GM21423 (cell line): ENCODE measurements at regions not wholly inside any gene's neighbourhood (a gene's known extent, or its start where the extent isn't known, plus 50 kb on each side); places are given as distances from the start of the nearest gene placed in this dataset.
"Not testable (repeated sequence)": the region's sequence is repeated elsewhere in the genome, so short reads cannot be mapped to it uniquely, and the experiment has no call there.

Experiments used
- ATAC-seq: cut with Tn5 transposase; IDR thresholded peaks from one replicate; pipeline ENCODE4 v1.9.1; 2021; ENCODE audit warnings: mild to moderate bottlenecking, moderate library complexity; ENCODE audit not compliant: unreplicated experiment

DNA sequence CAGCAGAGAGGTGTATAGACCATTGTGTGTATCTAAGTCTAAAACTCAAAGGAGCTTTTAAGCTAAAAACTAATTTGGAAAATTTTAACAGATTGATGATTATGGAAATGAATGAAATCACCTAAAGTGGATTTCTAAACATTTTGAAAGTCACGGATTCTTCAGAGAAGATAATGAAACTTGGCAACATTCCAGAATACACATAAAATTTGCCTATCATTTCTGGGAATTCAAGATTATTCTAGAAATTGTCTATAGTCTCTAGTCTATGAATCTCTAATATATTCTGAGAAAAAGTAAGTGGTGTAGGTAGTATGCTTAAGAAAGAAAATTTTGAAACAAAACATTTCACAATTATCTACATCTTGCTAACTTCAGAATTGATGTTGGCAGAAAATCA, 1117.9 kb upstream of the CNTN5 start:
- no peak for ATAC-seq

DNA sequence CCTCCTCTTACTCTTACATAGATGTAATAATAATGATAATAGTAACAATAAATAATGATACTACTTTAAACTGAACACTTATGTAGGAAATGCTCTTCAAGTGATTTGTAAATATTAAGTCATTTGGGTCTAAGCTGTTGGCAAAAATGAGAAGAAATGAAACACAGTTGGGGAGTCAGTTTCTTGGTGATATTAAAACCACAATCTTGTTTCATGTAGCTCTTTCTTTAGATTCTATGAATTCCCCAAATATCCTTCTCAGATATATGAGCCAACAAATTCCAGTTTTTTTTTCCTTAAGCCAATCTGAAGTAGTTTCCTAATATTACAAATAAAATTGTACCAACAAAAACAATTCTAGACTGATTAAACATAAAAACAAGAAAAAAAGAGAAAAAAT, 1115.6 kb upstream of the CNTN5 start:
- ATAC-seq: no peak

DNA sequence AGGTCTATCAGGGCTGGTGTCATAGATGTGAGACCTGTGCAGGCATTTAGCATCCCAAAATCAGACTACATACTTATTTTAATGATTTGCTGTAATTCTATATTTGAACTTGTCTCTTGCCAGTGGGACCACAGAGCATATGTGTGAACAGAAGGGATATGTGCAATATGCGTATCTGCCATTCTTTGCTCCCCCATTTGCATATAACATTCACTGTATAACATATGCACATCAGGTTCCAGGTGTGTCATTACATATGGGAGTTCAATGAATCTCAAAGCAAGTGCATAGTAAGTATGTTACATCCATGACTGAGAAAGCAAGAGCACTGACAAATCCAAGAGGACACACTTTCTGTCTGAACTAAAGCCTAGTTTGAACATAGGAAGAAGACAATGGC, 1115.1 kb upstream of the CNTN5 start:
- no peak for ATAC-seq

DNA sequence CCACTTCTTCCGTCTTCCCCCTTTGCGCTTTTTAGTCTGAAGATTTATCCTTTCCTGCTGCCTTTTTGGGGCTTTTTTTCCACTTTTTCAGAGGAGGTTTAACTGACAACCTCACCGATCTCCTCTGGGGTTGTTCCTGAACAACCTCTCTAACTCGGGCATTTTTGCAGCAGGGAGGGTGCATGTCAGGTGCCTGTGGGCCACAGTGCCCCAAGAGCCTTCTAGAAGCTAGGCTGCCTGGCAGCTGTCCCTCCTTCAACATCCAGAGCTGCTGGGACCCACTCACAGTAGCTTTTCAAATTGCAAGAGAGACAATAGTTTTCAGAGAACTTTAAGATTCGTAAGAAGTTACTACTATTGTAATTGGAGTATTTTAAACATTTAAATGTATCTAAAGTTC, 1112.4 kb upstream of the CNTN5 start:
- ATAC-seq: no peak

DNA sequence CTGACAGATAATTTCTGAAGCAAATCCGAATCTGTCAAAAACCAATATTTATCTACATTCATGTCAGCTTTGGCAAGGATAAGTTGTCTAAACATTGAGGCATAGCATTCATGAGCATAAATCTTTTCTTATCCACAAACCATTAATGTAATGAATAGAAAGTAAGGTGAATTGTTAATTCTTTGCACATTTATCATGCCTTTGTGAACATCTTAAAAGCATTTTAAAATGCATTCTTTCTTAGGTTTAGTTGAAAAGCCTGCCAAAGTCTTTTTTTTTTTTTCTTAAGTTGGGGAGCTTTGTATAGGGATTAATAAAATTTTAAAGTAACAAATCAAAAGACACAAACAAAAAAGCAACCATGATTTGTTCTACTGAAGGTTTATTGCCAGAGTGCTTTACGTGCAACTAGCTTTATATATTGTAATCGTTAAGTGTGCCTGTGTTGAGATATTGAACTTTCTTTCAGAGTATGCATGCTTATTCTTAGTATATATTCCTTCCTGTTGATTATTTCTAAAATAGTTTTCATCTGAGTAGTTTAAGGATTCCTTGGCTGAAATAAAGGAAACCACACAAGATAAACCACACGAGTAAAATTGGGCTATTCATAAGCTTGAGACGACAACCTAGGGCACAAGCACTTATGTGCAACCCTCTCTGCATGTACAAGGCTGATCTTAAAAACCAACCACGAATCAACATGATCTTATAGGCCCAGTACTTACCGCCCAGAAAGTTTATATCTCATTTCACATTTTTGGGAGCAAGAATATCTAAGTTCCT, 1110.9 kb upstream of the CNTN5 start:
- no peak for ATAC-seq

DNA sequence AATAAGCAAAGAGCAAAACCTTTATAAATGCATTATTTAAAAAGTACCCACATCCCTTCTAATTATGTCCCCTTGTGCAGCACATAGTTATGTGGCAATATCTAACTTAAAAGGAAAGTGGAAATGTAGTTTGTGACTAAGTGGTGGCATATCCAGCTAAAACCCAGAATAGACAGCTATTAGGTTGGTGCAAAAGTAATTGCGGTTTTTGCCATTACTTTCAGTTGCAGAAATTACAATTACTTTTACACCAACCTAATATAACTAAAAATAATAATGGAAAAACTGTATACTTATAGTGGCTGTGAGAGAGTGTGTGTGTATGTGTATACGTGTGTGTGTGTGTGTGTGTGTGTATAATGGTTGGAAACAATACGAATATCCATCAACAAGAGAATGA, 1108.1 kb upstream of the CNTN5 start:
- ATAC-seq: no peak

DNA sequence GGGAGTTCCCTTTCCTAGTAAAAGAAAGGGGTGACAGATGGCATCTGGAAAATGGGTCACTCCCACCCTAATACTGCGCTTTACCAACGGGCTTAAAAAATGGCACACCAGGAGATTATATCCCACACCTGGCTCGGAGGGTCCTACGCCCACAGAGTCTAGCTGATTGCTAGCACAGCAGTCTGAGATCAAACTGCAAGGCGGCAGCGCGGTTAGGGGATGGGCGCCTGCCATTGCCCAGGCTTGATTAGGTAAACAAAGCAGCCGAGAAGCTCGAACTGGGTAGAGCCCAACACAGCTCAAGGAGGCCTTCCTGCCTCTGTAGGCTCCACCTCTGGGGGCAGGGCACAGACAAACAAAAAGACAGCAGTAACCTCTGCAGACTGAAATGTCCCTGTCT, 1097.8 kb upstream of the CNTN5 start:
- not testable (repeated sequence) for ATAC-seq

DNA sequence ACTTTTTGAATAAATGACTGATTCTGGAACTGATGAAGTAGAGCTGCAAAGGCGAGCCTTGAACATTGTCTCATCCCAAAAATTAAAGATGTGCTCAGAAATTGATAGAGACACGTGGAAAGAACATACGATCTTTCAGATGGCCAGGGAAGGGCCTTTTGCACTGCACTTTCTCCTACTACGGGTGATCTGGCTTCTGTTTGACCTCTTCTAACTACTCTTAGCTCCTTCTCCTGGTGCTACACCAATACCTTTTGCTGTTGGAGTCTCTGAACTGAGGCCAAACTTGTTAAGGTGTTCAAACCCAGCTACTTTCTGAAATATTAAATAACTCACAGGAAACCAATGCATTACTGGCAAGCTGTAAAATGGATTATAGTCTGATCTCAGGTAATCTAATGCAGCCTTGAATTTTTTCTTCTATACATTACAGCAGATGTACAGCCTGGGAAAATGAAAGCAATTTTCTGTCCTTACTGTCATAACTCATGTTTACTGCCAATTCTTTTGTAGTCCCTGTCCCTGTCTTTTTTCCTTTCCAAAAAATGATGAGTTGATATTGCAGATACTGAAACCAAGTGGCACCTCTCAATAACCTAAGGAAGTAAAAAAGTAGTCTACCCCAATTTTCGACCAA, 1086.1 kb upstream of the CNTN5 start:
- ATAC-seq: no peak

DNA sequence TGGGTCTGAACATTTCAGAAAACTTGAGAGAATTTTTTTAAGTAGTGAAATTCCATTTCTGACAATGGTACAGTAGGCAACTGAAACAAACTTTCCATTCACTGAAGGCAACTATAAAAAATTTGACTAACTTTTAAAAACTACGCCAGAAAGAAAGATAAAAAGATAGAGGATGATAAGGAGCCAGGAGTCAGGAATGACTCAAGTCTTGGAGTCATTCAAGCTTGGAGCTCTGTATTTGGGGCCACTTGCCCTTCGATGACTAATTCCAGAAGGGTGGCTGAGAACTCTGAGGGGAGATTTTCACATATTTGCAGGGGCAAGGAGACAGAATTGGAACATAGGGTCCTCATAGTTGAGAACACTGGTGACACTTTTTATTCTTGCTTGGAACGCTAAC, 1083.2 kb upstream of the CNTN5 start:
- no peak for ATAC-seq

DNA sequence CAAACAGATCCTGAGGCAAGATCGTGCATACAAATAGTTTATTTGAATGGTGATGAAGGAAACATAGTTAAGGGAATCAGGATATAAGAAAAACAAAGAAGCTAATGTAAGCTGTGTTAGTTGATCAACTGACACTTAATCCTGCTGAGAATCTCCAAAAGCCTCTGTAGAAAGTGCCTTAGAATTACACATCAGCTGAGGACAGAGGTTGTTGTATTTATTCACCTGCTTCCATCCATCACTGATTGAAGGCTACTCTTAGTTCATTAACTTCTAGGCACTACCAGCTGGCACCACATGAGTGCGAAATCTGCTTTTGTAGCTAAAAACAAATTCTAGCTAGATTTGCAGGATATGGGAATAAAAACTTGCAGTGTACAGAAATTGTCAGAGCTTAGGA, 1082.0 kb upstream of the CNTN5 start:
- no peak for ATAC-seq

DNA sequence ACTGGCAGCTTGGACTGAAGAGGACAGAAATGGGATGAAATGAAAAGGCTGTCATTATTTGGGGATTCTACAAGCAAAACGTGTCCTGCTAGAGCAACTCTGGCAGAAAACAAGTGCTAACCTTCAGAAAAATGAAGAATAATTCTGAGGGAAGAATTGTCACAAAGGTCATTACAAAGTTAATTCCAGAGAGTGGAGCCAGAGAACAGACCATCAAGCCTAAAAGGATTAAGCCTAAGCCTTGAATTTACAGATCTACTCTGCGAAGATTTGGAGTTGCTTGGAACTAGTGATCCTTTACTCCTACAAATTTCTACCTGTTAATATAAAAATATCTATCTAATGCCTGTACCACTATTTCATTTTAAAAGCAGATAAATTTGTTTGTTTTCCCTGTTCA, 1077.3 kb upstream of the CNTN5 start:
- ATAC-seq: no peak

DNA sequence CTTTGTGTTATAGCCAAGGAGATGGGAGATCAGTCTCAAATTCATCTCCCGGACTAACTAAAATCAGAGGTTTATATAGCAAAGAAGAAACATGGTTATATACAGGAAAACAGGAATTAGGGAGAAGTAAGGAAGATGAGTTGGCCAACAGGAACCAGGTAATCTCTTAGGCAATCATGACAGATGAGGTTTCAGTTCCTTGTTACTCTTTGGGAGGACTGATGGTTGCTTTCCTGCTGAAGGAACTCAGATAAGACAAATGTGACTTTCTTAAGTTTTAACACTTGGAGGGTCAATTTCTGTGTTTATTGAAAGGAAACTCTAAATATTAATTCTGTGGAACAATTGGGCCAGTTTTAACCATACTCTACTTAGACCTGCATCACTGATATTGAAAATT, 1072.0 kb upstream of the CNTN5 start:
- no peak for ATAC-seq

DNA sequence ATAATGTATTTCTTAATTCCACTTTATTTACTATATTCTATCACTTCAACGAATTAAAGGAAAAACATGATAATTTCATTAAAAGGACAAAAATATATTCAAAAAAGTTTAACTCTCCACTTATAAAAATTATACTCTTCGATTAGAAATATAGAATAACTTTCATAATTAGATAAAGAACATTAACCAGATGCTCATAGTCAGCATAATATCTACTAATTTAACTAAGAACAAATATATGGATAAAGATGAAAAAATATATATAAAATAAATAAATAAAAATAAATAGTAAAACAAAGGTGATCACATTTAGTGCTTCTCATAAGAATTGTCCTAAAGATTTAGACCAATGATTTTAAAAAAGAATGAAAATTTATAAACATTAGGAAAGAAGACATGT, 1065.2 kb upstream of the CNTN5 start:
- no peak for ATAC-seq

DNA sequence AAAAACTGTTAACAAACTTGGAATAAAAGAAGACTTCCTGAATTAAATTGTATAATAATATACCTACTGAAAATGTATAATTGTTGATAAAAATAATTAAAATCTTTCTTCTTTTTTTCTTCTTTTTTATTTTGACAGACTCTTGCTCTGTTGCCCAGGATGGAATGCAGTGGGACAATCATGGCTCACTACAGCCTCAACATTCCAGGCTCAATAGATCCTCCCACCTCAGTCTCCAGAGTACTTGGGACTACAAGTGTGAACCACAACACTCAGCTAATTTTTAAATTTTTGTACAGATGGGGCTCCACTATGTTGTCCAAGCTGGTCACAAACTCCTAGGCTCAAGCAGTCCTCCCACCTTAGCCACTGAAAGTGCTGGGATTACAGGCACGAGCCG, 1063.8 kb upstream of the CNTN5 start:
- ATAC-seq: no peak

DNA sequence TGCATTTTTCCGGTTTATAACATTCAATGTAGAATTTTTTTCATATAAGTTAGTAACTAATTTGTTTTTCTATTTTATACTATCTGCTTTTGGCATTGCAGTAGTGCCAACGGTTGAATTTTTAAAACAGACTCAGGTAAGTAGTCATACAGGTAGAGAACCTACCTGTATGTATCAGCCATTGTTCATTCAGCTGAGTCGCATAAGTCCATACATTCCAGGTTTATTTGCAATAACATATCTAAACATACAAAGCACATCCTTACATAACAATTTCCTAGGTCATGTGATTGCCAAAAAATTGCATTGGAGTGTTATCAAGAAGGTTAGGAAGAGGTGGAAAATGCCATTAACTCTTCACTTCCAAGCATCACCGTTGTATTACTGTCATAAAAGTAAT, 1059.3 kb upstream of the CNTN5 start:
- no peak for ATAC-seq

DNA sequence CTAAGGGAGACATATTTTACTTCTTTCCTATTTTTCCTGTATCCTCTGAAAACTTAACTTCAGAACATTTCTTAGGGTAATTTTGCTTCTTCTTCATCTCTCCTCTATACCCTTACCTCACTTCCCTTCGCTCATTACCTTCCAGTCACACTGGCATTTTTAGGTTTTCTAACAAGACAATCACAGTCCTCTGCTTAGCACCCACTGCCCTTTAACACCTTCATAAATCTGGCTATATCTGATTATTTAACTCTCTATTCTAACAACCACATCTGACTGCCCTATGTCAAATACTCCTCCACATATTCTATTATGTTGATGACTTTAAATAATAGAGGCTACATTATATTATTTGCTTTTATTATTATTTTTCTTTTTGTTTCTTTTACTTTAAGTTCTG, 1058.0 kb upstream of the CNTN5 start:
- no peak for ATAC-seq

DNA sequence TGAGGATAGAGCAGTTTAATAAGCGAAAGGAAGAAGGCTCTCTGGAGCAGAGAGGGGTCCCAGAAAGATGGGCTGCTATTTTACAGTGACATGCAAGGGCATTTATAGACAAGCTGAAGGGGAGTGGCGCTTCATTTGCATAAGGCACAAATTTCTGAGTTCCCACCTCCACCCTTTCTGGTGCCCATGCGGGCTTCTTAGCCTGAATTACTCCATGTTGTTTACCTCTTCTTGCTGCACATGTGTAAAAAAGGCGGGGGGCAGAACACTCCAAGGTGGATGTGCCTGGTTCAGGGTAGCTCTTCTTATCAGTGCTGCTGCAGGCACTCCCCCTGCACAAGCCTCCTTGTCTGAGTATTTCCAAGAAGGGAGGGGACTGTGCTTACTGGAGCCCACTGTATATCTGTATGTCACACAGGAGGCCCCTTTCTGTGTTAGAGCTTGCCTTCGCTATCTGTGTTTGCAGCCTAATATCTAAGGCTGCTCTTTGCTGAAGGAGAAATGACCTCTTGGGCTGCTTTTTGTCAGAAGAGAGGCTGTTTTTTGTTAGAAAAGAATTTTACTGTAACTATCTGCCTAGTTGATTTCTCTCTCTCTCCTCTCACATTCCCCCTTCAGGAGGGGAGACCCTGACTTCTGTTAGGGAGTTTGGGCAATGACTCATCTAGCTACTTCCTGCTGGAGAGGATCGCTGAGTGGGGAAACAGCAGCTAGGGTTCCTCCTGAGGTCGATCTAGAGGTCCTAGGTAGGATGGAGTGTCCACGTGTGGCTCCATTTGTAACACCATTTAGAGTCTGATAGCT, 1057.0 kb upstream of the CNTN5 start:
- no peak for ATAC-seq

DNA sequence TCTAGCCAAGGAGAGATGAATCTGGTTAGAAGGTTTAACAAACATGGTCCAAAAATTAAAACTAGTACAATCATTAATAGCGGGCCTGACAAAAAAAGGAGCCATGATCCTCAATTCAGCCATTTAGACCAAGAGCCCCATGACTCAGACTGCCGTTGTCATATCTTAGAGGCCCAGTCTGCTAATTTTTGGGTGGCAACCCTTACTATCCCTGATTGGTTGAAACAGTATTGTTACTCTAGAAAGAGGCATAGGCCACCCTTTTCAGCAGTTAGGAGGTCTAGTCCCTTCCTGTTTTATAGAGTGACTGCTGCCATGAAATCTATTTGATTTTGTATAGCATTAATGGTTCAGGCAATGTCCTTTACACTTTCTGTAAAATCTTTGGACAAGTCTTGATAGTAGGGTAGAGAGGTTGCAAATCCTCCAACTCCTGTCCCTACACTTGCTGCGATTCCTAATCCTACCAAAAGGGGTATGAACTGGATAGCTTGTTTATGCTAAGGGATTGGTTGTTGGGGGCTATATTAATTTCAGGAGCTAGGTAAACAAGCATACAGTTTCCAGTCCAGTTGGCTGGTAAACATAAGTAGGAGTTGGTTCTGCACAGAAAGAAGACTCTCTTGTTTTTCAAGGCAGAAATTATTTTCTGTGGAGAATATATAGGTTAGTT, 1056.3 kb upstream of the CNTN5 start:
- ATAC-seq: no peak

DNA sequence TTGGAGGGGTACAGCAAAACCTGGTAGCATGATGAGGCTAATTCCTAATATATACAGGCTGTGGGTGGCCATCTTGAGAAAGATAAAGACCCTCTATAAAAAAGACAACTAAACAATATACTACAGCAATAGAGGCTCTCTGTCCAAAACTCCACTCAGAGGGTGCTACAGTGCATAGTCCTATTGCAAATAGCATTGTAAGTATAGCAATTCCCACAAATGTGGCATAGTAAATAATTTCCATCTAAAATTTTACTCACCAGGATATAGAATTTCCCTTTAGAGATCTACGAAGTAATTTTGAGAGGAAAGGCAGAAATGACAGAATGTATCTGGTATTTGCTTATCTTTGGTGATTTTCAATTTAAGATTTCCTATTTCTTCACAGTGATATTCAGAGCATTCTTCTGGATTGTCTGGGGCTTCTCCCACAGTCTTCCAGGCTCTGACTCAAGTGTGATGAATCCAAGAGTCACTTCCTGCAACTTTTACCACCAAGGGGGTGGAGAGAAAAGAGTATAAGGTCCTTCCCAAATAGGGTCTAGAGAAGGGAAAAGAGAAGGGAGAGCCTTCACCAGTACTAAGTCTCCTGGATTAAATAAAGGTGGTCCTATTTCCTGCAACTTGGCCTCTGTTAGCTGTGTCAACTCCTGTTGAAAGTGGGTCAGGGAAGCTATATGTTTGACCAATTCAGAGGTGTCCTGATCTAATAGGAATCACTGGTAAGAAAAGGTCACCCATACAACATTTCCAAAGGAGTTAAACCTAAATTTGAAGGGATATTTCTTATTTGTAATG, 1054.7 kb upstream of the CNTN5 start:
- no peak for ATAC-seq

DNA sequence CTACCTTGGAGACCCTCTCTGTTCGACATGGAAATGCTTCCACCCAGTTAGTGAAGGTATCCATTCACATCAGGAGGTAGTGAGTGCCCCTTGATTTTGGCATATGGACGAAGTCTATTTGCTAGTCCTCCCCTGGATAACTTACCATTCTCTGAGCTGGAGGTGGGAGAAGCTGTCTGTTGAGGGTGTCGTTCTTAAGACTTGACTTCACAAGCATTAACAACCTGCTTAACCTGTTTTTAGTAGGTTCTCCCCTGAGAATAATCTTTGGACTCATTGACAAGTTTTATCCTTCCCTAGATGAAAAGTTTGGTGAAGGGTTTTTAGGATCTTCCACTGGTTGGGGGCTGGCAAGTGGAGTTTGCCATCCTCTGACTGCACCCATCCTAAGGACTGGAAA, 1053.8 kb upstream of the CNTN5 start:
- no peak for ATAC-seq

DNA sequence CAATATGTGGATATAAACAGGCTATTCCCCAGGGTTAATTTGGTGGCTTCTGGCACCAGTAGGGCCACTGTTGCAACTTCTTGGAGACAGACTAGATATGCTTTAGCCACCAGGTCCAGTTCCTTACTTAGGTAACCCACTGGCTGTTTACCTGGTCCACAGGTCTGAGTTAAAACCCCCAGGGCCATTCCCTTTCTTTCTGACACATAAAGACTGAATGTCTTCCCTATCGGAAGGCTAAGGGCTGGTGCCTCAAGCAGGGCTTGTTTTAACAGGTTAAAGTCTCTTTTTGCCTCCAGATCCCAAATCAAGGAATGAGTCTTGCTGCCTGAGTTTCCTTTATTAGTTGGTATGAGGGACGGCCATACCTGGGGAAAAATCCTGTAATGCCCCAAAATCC, 1052.7 kb upstream of the CNTN5 start:
- ATAC-seq: no peak
